Esophagus mucosa (tissue), 1 donor: ENCODE measurements at regions not wholly inside any gene's neighbourhood (a gene's known extent, or its start where the extent isn't known, plus 50 kb on each side); places are given as distances from the start of the nearest gene placed in this dataset.
"Not testable (repeated sequence)": the region's sequence is repeated elsewhere in the genome, so short reads cannot be mapped to it uniquely, and the experiment has no call there.

ENCODE experiments used
- ATAC-seq: fragments of 200-7000 bp; cut with Tn5 transposase; one replicate; pipeline ENCODE4 v1.9.1; 2020
- donor health status: DM: yes; HTN: yes; CAD: no.

DNA sequence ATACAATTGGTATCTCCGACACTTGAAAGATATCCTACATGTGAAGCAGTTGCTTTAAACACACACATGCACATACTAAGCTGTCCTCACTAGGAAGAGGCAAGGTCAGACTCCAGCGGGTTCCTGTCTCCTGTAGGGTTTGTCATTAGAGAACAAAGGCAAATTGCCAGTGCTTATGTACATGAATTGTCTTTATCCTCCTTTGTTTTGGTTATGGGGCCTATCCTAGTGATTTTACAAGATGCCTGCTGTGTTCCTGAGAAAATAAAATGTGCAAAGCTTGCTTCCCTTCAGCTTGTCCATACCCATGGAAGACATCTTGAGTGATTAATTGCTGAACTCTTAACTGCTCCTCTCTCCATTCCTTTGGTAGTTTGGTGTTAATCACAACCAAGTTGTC is 86.7 kb upstream of the SLC39A10 start:
- ATAC-seq = no peak

GRCh38 chr2:195569255-195569654 is 87.8 kb upstream of the SLC39A10 start:
- ATAC-seq = no peak

DNA sequence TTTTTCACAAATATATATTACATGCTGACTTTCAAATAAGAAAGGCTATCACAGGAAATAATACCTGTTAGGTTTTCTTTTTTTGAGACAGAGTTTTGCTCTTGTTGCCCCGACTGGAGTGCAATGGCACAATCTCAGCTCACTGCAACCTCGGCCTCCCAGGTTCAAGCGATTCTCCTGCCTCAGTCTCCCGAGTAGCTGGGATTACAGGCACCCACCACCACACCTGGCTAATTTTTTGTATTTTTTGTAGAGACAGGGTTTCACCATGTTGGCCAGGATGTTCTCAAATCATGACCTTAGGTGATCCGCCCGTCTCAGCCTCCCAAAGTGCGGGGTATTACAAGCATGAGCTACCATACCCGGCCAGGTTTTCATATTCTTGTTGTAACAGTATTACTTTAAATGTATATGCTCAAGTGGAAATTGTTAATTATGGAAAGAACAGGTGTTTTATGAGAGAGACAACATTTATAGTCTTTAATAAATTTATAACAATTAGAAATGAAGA is 92.3 kb upstream of the SLC39A10 start:
- not testable (repeated sequence) for ATAC-seq

GRCh38 chr2:195563857-195564512 is 93.0 kb upstream of the SLC39A10 start:
- no peak for ATAC-seq

DNA sequence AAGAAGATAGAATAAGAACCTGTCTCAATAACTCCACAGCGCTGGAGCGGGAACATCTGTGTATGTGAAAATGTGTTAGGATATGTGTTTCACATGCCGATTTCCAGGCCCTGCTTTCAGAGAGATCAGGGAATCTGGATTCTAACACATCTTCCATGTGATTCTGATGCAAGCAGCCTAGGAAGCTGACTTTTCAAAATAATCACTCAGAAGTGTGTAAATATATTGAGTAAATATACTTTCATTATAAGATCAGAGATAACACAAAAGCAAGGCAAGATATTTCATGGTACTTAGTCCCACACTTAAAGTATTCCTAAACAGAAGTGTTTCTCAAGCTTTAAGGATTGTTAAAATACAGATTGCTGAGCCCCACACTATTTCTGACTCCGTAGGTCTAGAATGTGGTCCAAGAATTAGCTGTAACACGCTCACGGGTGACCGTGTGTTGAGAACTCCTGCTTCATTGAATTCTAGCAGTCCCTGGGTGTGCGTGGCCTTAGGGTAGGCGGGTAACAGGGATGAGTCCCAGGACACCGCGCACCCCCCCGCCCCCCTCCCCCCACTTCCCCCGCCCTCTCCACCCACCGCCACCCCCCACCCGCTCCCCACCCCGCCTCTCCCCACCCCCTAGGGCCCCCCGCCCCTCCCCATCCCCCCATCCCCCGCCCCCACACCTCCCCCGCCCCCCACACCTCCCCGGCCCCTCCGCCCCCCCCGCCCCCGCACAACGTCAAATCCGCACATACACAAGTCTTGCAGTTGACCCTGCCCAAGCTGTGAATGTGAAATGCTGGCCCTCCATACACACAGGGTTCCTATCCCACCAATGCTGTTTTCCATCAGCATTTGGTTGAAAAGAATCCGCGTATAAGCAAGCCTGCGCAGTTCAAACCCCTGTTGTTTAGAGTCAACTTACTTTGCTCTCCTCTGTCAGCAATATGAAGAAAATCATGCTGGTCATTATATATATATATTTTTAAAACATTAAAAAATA is 94.2 kb upstream of the SLC39A10 start:
- no peak for ATAC-seq

- ATAC-seq = peak; percentile 31
Measured at GRCh38 chr2:195561116-195561921, 95.7 kb upstream of the SLC39A10 start.

GRCh38 chr2:195560209-195560895 is 96.7 kb upstream of the SLC39A10 start:
- no peak for ATAC-seq

DNA sequence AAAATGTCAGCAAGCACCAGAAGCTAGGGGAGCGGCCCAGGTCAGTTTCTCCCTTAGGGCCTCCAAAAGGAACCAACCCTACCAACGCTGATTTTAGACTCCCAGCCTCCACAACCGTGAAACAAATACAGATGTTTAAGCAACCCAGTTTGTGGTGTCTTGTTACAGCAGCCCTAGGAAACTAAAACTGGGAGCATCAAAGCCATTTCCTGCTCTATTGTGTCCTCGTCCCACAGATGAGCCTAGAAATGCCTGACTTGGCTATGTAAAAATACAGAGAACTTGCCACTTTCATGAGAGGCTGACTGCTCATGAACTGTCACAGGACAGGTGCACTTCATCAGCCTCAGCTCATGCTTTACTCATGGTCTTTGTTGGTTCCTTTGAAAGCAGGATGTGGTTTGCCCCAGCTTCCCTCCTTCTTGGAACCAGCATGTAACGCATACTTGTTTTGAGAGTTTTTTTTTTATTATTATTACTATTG is 97.6 kb upstream of the SLC39A10 start:
- peak; percentile 65 for ATAC-seq

DNA sequence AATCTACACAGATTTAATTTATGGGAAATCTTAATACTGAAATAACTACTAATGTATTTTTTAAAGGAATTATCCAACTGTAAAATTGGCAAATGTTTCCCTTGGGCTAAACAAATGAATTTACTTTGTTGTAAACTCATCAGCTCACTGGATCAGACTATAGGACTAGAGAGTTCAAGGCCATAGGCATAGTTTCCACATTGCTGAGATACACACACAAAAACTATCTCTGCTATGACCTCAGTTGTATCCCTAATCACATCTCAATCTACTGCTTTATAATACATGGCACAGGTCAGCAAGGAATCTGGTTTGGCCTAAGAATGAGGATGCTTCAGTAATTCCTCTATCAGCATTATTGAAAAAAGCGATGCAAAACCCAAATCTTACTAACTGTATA is 101.1 kb upstream of the SLC39A10 start:
- ATAC-seq = no peak

DNA sequence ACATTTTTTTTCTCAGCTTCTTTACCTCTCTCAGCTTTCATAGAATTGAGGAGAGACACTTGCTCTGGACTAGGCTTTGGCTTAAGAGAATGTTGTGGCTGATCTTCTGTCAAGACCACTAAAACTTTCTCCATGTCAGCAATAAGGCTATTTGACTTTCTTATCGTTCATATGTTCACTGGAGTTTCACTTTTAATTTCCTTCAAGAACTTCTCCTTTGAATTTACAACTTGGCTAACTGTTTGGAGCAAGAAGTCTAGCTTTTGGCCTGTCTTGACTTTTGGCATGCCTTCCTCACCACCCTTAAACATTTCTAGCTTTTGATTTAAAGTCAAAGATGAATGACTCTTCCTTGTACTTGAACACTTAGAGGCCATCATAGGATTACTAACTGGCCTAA is 104.4 kb upstream of the SLC39A10 start:
- ATAC-seq = no peak

DNA sequence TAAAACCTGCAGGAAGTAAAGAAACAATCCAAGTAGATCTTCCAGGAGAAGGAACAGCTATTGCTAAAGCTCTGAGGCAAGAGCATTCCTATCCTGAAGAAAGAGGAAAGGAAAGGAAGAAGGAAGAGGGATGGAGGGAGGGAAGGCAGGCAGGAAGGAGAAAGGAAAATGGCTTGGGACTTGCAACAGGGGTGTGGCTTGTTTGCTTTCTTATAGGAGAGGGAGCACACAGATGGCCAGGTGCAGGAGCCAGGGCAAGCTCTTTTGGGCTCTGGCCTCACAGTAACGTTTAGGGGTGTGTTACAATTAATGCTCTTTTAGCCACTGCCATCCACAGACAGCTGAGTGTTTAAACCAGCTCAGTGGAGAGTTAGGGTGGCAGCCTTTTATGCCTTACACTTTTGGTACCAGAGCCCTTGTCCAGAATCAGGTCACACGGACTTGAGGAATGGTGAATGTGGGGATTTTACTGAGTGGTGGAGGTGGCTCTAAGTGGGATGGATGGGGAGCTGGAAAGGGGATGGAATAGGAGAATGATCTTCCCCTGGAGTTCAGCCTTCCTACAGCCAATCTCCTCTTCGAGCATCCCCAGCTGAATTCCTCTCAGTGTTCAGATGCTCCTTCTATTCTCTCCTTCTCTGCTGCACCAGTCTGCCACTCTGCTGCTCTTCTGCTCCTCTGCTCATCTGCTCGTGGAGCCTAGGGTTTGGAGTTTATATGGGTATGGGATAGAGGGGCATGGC is 108.7 kb upstream of the SLC39A10 start:
- ATAC-seq = no peak

DNA sequence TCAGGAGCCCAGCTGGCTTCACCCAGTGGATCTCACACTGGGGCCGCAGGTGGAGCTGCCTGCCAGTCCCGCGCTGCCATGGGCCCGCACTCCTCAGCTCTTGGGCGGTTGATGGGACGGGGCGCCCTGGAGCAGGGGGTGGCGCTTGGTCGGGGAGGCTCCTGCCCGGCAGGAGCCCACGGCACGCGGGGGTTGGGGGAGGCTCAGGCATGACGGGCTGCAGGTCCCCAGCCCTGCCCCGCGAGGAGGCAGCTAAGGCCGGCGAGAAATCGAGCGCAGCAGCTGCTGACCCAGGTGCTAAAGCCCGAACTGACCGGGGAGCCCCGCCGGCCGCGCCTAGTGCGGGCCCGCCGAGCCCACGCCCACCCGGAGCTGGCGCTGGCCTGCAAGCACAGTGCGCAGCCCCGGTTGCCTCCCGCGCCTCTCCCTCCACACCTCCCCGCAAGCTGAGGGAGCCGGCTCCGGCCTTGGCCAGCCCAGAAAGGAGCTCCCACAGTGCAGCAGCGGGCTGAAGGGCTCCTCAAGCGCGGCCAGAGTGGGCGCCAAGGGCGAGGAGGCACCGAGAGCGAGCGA is 109.7 kb upstream of the SLC39A10 start:
- ATAC-seq = not testable (repeated sequence)

- no peak for ATAC-seq
Measured at GRCh38 chr2:195545811-195546210, 111.2 kb upstream of the SLC39A10 start.

DNA sequence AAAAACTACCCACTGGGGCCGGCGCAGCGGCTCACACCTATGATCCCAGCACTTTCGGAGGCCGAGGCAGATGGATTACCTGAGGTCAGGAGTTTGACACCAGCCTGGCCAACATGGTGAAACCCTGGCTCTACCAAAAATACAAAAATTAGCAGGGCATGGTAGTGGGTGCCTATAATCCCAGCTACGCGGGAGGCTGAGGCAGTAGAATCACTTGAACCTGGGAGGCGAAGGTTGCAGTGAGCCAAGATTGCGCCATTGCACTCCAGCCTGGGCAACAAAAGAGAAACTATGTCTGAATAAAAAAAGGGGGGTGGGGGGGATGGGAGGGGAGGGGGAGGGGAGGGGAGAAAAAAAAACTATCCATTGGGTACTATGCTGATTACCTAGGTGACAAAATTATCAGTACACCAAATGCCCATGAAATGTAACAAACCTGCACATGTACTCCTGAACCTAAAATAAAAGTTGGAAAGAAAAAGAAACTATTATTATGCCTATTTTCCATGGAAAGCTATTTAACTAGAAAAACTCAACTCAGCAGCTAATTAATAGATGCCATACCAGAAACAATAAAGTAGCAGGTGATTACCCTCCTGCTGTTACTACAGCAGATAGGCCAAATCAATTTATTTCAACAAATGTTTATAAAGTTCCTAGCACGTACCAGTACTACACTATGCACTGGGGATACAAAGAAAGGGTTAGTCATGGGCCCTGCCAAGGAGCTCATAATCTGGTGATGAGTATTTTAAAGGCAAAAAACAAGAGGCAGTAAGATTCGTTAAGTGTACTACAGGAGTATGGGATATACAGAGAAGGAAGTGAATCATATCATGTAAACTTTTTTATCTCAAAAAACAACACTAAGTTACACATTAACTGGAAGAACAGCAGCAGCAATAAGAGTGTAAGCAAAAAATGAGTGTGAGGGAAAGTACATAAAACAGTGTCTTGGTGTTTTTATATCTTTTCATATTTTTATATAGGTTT is 112.8 kb upstream of the SLC39A10 start:
- ATAC-seq = no peak

DNA sequence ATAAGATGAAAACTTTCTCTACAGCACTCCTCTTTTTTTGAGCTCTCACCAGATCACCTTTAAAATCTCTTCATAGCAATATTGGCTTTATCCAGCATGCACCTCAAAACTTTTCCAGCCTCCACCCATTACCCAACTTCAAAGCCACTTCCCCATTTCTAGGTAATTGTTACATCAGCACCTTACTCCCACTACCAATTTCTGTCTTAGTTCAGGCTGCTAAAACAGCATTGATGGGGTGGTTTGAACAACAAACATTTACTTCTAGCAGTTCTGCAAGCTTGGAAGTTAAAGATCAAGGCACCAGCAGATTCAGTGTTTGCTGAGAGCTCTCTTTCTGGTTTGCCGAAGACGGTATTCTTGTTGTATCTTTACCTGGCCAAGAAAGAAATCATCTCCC is 114.0 kb upstream of the SLC39A10 start:
- no peak for ATAC-seq

DNA sequence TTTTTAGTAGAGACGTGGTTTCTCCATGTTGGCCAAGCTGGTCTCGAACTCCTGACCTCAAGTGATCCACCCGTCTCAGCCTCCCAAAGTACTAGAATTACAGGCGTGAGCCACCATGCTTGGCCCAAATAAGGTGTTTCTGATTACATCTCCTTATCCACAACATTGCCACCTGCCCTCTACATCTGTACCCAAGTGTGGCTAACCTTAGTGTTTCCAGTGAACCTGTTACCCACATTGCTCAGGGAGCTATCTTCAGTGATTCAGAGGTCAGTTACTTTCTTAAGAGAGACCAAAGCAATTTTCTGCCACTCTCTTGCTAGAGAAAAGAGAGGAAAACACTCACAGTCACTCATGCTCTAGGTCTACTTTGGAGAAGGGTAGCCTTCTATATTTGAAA is 115.0 kb upstream of the SLC39A10 start:
- no peak for ATAC-seq

DNA sequence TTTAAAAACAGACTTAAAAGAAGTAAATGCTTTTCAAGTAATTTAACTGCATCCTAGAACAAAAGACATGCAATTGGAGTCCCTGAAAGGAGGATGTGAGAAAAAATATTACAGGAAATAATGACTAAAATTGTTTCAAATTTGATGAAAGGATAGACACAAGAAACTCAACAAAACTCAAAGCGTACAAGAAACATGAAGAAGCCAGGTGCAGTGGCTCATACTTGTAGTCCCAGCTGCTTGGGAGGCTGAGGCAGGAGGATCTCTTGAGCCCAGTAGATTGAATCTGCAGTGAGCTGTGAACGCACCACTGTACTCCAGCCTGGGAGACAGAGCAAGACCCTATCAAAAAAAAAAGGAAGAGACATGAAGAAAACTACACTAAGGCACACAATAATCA is 118.1 kb upstream of the SLC39A10 start:
- ATAC-seq = no peak

DNA sequence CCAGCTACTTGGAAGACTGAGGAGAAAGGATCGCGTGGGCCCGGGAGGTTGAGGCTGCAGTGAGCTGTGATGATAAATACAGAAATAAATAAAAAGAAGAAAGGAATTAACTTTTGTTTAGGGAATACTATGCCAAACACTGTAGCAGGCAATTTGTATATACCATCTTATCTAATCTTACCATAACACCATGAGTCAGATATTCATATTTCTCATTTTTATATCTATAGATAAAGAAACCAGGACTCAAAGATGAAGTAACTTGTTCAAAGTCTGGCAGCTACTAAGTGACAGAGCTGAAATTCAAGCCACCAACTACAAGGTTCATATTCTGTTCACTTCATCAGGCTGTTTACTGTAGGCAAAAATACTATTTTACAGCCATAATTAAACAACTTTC is 119.2 kb upstream of the SLC39A10 start:
- ATAC-seq = no peak

- no peak for ATAC-seq
Measured at GRCh38 chr2:195536906-195537305, 120.1 kb upstream of the SLC39A10 start.
